Glomerular visceral epithelial cell (primary cell): ENCODE measurements at regions not wholly inside any gene's neighbourhood (a gene's known extent, or its start where the extent isn't known, plus 50 kb on each side); places are given as distances from the start of the nearest gene placed in this dataset.
A peak's percentile ranks its signal among the peaks of the same experiment; 100 is the strongest.
"Not testable (repeated sequence)": the region's sequence is repeated elsewhere in the genome, so short reads cannot be mapped to it uniquely, and the experiment has no call there.

ENCODE experiments used
- DNase-seq: peaks from one replicate; pipeline ENCODE4 v3.0.0-alpha.2; 2016; ENCODE audit errors: extremely low spot score

DNA sequence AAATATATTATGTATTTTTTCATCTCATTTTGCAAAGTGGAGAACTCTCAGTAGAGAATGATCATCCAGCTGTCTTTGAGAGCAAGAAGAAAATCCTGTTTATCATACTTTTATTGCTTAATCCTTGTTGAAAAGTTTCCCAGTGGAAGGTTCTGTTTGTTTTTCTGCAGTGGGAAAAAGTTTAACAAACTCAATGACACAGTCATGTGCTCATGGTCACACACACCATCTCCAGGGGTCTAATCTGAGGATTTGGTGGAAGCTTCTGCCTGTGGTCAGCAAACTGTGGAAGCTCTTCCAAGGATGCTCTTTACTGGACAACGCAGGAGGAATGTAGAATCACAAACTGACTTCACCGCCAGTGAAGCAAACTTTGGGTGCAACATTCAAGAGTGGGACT is 1003.9 kb downstream of the SORCS3 start:
- DNase-seq = no peak

GRCh38 chr10:105644559-105644958 is 1003.5 kb downstream of the SORCS3 start:
- DNase-seq = no peak

DNA sequence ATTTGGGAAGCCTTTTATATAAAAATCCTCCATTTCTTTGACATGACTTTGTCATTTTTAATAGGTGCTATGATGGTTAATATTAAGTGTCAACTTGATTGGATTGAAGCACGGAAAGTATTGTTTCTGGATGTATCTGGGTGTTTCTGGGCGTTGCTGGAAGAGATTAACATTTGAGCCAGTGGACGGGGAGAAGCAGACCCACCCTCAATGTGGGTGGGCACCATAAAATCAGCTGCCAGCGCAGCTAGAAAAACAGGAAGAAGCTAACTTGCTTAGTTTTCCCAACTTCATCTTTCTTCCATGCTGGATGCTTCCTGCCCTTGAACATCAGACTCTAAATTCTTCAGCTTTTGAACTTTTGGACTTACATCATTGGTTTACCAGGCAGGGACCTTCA is 1003.0 kb downstream of the SORCS3 start:
- DNase-seq = no peak

GRCh38 chr10:105643660-105644059 is 1002.6 kb downstream of the SORCS3 start:
- no peak for DNase-seq

DNA sequence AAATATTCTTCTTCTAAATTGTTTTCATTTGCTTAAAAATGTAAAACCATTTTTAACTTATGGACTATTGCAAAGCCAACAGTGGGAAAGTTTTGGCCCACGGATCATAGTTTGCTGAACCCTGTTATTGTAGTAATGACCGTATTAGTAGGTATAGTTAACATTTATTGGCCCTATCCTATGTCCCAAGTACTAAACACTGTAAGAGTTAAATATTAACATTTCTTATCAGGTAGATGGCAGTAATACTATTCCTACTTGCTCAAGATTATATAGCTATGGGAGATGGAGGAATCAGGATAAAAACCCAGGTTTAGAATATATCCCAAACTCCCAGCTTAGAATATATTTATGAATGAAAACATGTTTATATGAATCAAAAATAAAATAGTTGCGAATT is 993.2 kb downstream of the SORCS3 start:
- DNase-seq = no peak

- DNase-seq = no peak
These were observed 974.8 kb downstream of the SORCS3 start for GRCh38 chr10:105615715-105616365.

DNA sequence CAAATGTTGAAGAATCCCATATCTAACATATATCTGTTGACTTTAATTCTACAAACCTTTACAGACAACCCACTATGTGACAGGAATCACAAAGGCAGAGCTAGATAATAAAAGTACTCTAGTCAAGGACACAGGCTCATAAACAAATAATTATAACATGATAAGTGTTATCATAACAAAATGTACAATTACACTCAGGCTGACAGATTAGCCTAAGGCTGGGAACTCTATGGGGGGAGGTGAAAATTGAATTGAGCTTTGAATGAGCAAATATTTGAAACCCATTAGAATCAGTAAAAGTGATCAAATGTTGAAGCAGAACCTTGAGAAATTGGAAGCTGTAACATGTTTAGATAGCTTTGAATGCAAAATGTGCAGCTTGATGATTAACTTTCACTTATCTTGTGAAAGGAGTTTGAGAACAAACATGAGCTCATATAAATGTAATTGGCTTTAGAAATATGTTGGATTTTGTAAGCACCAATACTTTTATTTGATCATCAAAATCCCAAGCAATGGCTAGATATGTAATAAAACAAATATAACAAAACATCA is 970.2 kb downstream of the SORCS3 start:
- DNase-seq = no peak

- no peak for DNase-seq
These were observed 968.4 kb downstream of the SORCS3 start for GRCh38 chr10:105609451-105609850.

DNA sequence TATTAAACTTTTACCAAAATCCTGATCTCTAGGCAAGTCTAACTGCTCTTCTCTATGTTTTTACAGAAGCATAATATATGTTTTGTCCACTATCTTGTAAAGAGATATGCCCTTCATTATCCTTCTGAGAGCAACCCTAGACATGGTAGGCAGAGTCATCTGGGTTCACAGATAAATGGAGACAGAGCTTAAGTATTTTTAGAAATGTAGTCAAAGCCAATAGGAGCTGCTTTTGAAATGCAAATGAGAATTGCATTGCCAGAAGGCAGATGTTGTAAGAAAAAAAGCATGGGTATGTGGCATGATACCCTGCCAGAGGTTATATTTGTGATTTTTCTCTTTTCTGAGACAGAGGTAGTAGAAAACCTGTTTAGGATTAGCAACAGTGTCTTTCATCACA is 964.8 kb downstream of the SORCS3 start:
- no peak for DNase-seq

DNA sequence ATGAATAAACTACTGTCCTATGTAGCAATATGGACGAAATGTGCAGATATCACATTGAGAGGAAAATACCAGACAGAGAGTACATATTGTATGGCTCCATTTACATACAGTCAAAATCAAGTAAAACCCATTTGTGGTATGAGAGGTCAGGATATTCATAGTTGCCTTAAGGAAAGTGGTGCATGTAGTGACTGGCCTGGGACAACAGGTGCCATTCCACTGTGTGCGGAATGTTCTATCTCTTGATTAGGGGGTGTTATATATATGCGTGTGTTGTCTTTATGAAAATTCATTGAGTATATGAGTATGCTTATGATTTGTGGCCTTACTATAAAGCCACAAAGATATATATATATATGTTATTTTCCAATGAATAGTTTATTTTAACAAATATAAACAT is 964.0 kb downstream of the SORCS3 start:
- no peak for DNase-seq

GRCh38 chr10:105598207-105598606 is 957.1 kb downstream of the SORCS3 start:
- DNase-seq = no peak

GRCh38 chr10:105597312-105597711 is 956.2 kb downstream of the SORCS3 start:
- no peak for DNase-seq

- no peak for DNase-seq
These were observed 955.7 kb downstream of the SORCS3 start for GRCh38 chr10:105596749-105597148.

- peak; percentile 8 for DNase-seq
These were observed 953.2 kb downstream of the SORCS3 start for GRCh38 chr10:105594296-105594695.

- no peak for DNase-seq
These were observed 951.4 kb downstream of the SORCS3 start for GRCh38 chr10:105592468-105592867.

DNA sequence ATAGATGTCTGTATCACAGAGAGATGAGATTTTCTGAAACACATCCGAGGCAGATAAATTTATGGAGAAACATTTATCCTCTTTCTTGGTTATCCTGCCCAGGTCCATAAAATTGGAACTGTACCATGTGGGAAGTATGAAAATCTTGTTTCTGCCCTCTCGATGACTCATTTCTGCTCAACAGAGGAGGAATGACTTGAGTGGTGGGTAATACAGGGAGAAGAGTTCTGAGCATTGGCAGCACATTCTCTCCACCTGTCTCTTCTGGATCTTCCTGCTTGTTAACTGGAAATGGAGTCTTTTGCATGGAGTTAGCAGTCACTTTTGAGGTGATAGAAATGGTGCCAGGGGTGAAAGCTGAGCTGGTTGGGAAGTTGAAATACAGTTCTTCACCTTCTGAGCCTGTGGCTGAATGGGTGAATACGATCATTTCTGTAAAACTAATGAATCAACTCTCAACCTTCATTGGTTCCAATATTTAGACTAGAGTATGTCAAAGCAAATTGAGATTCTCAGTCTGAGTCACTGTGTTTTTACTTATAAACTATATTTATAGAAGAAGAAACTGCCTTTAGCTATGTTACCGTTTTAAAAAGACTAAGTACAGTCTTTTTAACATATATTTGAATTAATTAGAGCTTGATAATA is 945.5 kb downstream of the SORCS3 start:
- peak; percentile 37 for DNase-seq

- peak; percentile 67 for DNase-seq
These were observed 944.7 kb downstream of the SORCS3 start for GRCh38 chr10:105585753-105586152.

- no peak for DNase-seq
These were observed 944.1 kb downstream of the SORCS3 start for GRCh38 chr10:105585171-105585570.

- no peak for DNase-seq
These were observed 938.0 kb downstream of the SORCS3 start for GRCh38 chr10:105579112-105579511.

- DNase-seq = no peak
These were observed 936.9 kb downstream of the SORCS3 start for GRCh38 chr10:105577865-105578607.

GRCh38 chr10:105559333-105560097 is 918.4 kb downstream of the SORCS3 start:
- DNase-seq = no peak

DNA sequence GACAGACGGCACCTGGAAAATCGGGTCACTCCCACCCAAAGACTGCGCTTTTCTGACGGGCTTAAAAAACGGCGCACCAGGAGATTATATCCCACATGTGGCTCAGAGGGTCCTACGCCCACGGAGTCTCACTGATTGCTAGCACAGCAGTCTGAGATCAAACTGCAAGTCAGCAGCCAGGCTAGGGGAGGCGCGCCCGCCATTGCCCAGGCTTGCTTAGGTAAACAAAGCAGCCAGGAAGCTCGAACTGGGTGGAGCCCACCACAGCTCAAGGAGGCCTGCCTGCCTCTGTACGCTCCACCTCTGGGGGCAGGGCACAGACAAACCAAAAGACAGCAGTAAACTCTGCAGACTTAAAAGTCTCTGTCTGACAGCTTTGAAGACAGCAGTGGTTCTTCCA is 909.4 kb downstream of the SORCS3 start:
- DNase-seq = not testable (repeated sequence)
